SK-N-SH (cell line): ENCODE measurements at regions not wholly inside any gene's neighbourhood (a gene's known extent, or its start where the extent isn't known, plus 50 kb on each side); places are given as distances from the start of the nearest gene placed in this dataset.
A peak's percentile ranks its signal among the peaks of the same experiment; 100 is the strongest.

Experiments used
- CTCF ChIA-PET: fragments of 300-600, 350-600 bp; formaldehyde crosslinking; extraction: SDS; loops from one replicate; lab custom pipeline; 2021; lab: Yijun Ruan, JAX
- POLR2A ChIA-PET: fragments of 350-600 bp; sonication (Branson Sonifier 250); formaldehyde crosslinking; extraction: SDS; loops from one replicate; lab custom pipeline; 2020; ENCODE audit warnings: antibody characterized with exemption, inconsistent platforms; lab: Yijun Ruan, JAX
- DNase-seq: peaks from one replicate; pipeline ENCODE4 v3.0.0; 2012
- H2AFZ ChIP-seq: fragments of 200-600 bp; sonication (generic); 2 replicates; pipeline ENCODE4 v1.8.1; 2016; ENCODE audit warnings: antibody characterized with exemption, mild to moderate bottlenecking, low read depth
- H3F3A ChIP-seq: fragments of 200-600 bp; sonication (generic); replicated peaks from 2 replicates; pipeline ENCODE3; 2016; ENCODE audit warnings: antibody characterized with exemption, mild to moderate bottlenecking; ENCODE audit not compliant: insufficient read depth
- H3K27ac ChIP-seq, 2 experiments: fragments of 200-500 bp in 1 of 2; fragments of 200-600 bp in 1 of 2; sonication (Bioruptor generic) in 1 of 2; sonication (generic), shearing (Covaris generic) in 1 of 2; 2 replicates each; pipeline versions ENCODE4 v1.5.1 to v1.6.1; 2014 to 2016; ENCODE audit warnings: low read depth in 2 of 2, inconsistent platforms in 1 of 2, low read length in 1 of 2, mild to moderate bottlenecking in 1 of 2, mixed read lengths in 1 of 2
- H3K27me3 ChIP-seq: fragments of 200-600 bp; sonication (generic), shearing (Covaris generic); 2 replicates; pipeline ENCODE4 v1.6.1; 2016; ENCODE audit warnings: mixed run types; ENCODE audit not compliant: insufficient read depth
- H3K36me3 ChIP-seq, 2 experiments: fragments of 200-500 bp in 1 of 2; fragments of 200-600 bp in 1 of 2; sonication (Bioruptor generic) in 1 of 2; sonication (generic) in 1 of 2; replicated peaks in 1 of 2; 2 replicates each; pipeline versions ENCODE3 to v1.5.1; 2014 to 2016; ENCODE audit warnings: low read length in 1 of 2, mild to moderate bottlenecking in 1 of 2; ENCODE audit not compliant: insufficient read depth in 2 of 2, control insufficient read depth in 1 of 2
- H3K4me1 ChIP-seq, 2 experiments: fragments of 200-500 bp in 1 of 2; fragments of 200-600 bp in 1 of 2; sonication (Bioruptor generic) in 1 of 2; sonication (generic), shearing (Covaris generic) in 1 of 2; 2 replicates each; pipeline versions ENCODE4 v1.5.1 to v1.6.1; 2014 to 2016; ENCODE audit warnings: low read depth in 1 of 2, low read length in 1 of 2, mixed run types in 1 of 2; ENCODE audit not compliant: insufficient read depth in 2 of 2, control insufficient read depth in 1 of 2
- H3K4me2 ChIP-seq: fragments of 200-600 bp; sonication (generic), shearing (Covaris generic); 2 replicates; pipeline ENCODE4 v1.6.1; 2017; ENCODE audit warnings: mixed run types
- H3K4me3 ChIP-seq, 2 experiments: fragments of 200-500 bp in 1 of 2; fragments of 200-600 bp in 1 of 2; sonication (Bioruptor generic) in 1 of 2; sonication (generic), shearing (Covaris generic) in 1 of 2; 2 replicates each; pipeline versions ENCODE4 v1.5.1 to v1.8.1; 2014 to 2016; ENCODE audit warnings: low read depth in 2 of 2, inconsistent platforms in 1 of 2, low read length in 1 of 2, mild to moderate bottlenecking in 1 of 2, mixed read lengths in 1 of 2, moderate library complexity in 1 of 2
- H3K79me2 ChIP-seq: fragments of 200-600 bp; sonication (generic); 2 replicates; pipeline ENCODE4 v1.8.1; 2017; ENCODE audit warnings: mild to moderate bottlenecking; ENCODE audit not compliant: insufficient read depth
- H3K9ac ChIP-seq: fragments of 200-600 bp; sonication (generic); 2 replicates; pipeline ENCODE4 v1.6.1; 2017; ENCODE audit warnings: mixed run types
- H3K9me2 ChIP-seq: fragments of 200-600 bp; sonication (generic); 2 replicates; pipeline ENCODE4 v1.6.1; 2017; ENCODE audit warnings: mixed run types
- H3K9me3 ChIP-seq: fragments of 200-600 bp; sonication (generic); 2 replicates; pipeline ENCODE4 v1.6.1; 2017; ENCODE audit warnings: mixed run types, mild to moderate bottlenecking, moderate library complexity
- H4K20me1 ChIP-seq: fragments of 200-600 bp; sonication (generic); 2 replicates; pipeline ENCODE4 v1.6.1; 2017; ENCODE audit warnings: mild to moderate bottlenecking, mixed run types; ENCODE audit not compliant: insufficient read depth
- CHD2 ChIP-seq: fragments of 150-350 bp; IDR thresholded peaks from 2 replicates; pipeline ENCODE4 v1.6.1; 2018; ENCODE audit warnings: low read length; ENCODE audit not compliant: partially characterized antibody
- CTCF ChIP-seq: fragments of 200-600 bp; sonication (generic); IDR thresholded peaks from 2 replicates; pipeline ENCODE4 v1.6.1; 2017; ENCODE audit warnings: antibody characterized with exemption, mild to moderate bottlenecking, moderate library complexity
- FOSL2 ChIP-seq: IDR thresholded peaks from 2 replicates; pipeline ENCODE4 v1.4.0; 2012; ENCODE audit warnings: low read depth, mild to moderate bottlenecking, moderate library complexity, borderline replicate concordance
- FOXM1 ChIP-seq: IDR thresholded peaks from 2 replicates; pipeline ENCODE4 v1.4.0; 2012; ENCODE audit warnings: low read depth, mild to moderate bottlenecking
- GABPA ChIP-seq: IDR thresholded peaks from 2 replicates; pipeline ENCODE4 v1.4.0; 2012; ENCODE audit warnings: low read depth, mild to moderate bottlenecking
- GATA2 ChIP-seq: sonication (generic); formaldehyde crosslinking; IDR thresholded peaks from 2 replicates; pipeline ENCODE4 v1.5.0; 2020; ENCODE audit warnings: mild to moderate bottlenecking, missing genetic modification reagents
- IRF3 ChIP-seq: fragments of 150-350 bp; IDR thresholded peaks from 2 replicates; pipeline ENCODE4 v1.6.1; 2016; ENCODE audit warnings: mild to moderate bottlenecking, low read depth, low read length
- JUND ChIP-seq: IDR thresholded peaks from 2 replicates; pipeline ENCODE4 v1.4.0; 2012
- MAX ChIP-seq: IDR thresholded peaks from 2 replicates; pipeline ENCODE4 v1.4.0; 2012; ENCODE audit warnings: low read depth
- MEF2A ChIP-seq: IDR thresholded peaks from 2 replicates; pipeline ENCODE4 v1.4.0; 2012; ENCODE audit warnings: low read depth, borderline replicate concordance
- MXI1 ChIP-seq: IDR thresholded peaks from 2 replicates; pipeline ENCODE4 v1.6.1; 2012; ENCODE audit warnings: mild to moderate bottlenecking, low read depth, low read length, improper control_type of control experiment
- NRF1 ChIP-seq: IDR thresholded peaks from 2 replicates; pipeline ENCODE4 v1.6.1; 2012; ENCODE audit warnings: low read depth, mild to moderate bottlenecking, low read length
- PBX3 ChIP-seq: IDR thresholded peaks from 2 replicates; pipeline ENCODE4; 2012
- RCOR1 ChIP-seq: fragments of 150-350 bp; IDR thresholded peaks from 2 replicates; pipeline ENCODE4 v1.6.1; 2017; ENCODE audit warnings: antibody characterized with exemption, low read length
- RXRA ChIP-seq: IDR thresholded peaks from 2 replicates; pipeline ENCODE4 v1.4.0; 2012; ENCODE audit warnings: low read depth, mild to moderate bottlenecking, borderline replicate concordance
- SIN3A ChIP-seq: IDR thresholded peaks from 2 replicates; pipeline ENCODE4 v1.6.1; 2012; ENCODE audit warnings: low read depth, mild to moderate bottlenecking, low read length, moderate library complexity, borderline replicate concordance
- TAF1 ChIP-seq: IDR thresholded peaks from 2 replicates; pipeline ENCODE4 v1.6.1; 2012; ENCODE audit warnings: low read depth, mild to moderate bottlenecking, low read length, moderate library complexity, borderline replicate concordance
- TCF12 ChIP-seq: IDR thresholded peaks from 2 replicates; pipeline ENCODE4 v1.4.0; 2012
- TEAD4 ChIP-seq: IDR thresholded peaks from 2 replicates; pipeline ENCODE4 v1.4.0; 2012; ENCODE audit warnings: mild to moderate bottlenecking, borderline replicate concordance; ENCODE audit not compliant: insufficient read depth
- USF2 ChIP-seq: fragments of 150-350 bp; IDR thresholded peaks from 2 replicates; pipeline ENCODE4 v1.6.1; 2017; ENCODE audit warnings: antibody characterized with exemption, low read length, low read depth, borderline replicate concordance
- ZBTB33 ChIP-seq: IDR thresholded peaks from 2 replicates; pipeline ENCODE4 v1.4.0; 2012; ENCODE audit warnings: low read depth, borderline replicate concordance
- WGBS: methylation state at CpG from one replicate; pipeline ENCODE4 v1.1.6; 2017; ENCODE audit warnings: low lambda C conversion rate; 5-methylcytosine and 5-hydroxymethylcytosine counted together

- no peak for TF ChIP-seq GABPA
- no peak for TF ChIP-seq MEF2A
- TF ChIP-seq NRF1 = no peak
- no peak for TF ChIP-seq RCOR1
- no peak for TF ChIP-seq ZBTB33
- no peak for TF ChIP-seq PBX3
- TF ChIP-seq SIN3A = no peak
- no peak for TF ChIP-seq TCF12
- no peak for TF ChIP-seq MXI1
- no peak for TF ChIP-seq FOSL2
- no peak for TF ChIP-seq CHD2
- no peaks in the 10 kb centered on the region for H3K9me2 ChIP-seq
- 50% methylated on average over 7 of the region's 7 CpGs for WGBS
- H3K4me3 ChIP-seq = no peak overlapping the region
- no peaks in the 10 kb centered on the region; the same call in 1 of the 2 replicates for H3K27me3 ChIP-seq
- no peak for DNase-seq
- no peak overlapping the region for H3K4me2 ChIP-seq
- H3K9me3 ChIP-seq = no peaks in the 10 kb centered on the region
- peaks cover 0 to 15% of the 10 kb centered on the region in 2 experiments; a peak in 1 of 4 replicates for H3K4me1 ChIP-seq
- no peak overlapping the region for H3K27ac ChIP-seq
- H3K36me3 ChIP-seq = no peaks in the 10 kb centered on the region
- no peak overlapping the region for H2AFZ ChIP-seq
- no peak overlapping the region for H3K9ac ChIP-seq
- H4K20me1 ChIP-seq = no peaks in the 10 kb centered on the region
- H3F3A ChIP-seq = no peaks in the 10 kb centered on the region
- ChIA-PET CTCF (no interaction called here), POLR2A (no interaction called here)
- no peaks in the 10 kb centered on the region for H3K79me2 ChIP-seq
These were observed 167.0 kb downstream of the C5orf15 start for GRCh38 chr5:133801431-133801830.

- H3K36me3 ChIP-seq = no peaks in the 10 kb centered on the region
- no peak overlapping the region for H3K27ac ChIP-seq
- peaks cover 0 to 15% of the 10 kb centered on the region in 2 experiments; a peak in 1 of 4 replicates for H3K4me1 ChIP-seq
- no peak overlapping the region for H2AFZ ChIP-seq
- DNase-seq = peak; percentile 42
- H3K9me3 ChIP-seq = no peaks in the 10 kb centered on the region
- WGBS = 52% methylated on average over 6 of the region's 8 CpGs
- H3K79me2 ChIP-seq = no peaks in the 10 kb centered on the region
- H3K9me2 ChIP-seq = no peaks in the 10 kb centered on the region
- ChIA-PET POLR2A (no interaction called here), CTCF (no interaction called here)
- H4K20me1 ChIP-seq = no peaks in the 10 kb centered on the region
- H3K9ac ChIP-seq = no peak overlapping the region
- no peaks in the 10 kb centered on the region for H3K27me3 ChIP-seq
- H3F3A ChIP-seq = no peaks in the 10 kb centered on the region
- H3K4me3 ChIP-seq = no peak overlapping the region
- H3K4me2 ChIP-seq = no peak overlapping the region
- TF ChIP-seq RXRA (no peak), MAX (no peak), GATA2 (CRISPR knock-in tag) (no peak), USF2 (no peak), TEAD4 (no peak), JUND (no peak), TAF1 (no peak), IRF3 (no peak), FOXM1 (no peak), CTCF (no peak), FOSL2 (no peak)
These were observed 168.7 kb downstream of the C5orf15 start for GRCh38 chr5:133799571-133800237.
